ENCODE measurements at regions not wholly inside any gene's neighbourhood (a gene's known extent, or its start where the extent isn't known, plus 50 kb on each side); places are given as distances from the start of the nearest gene placed in this dataset.

- Histone ChIP-seq H3K4me3 (no peak overlapping the region), H3K9me3 (no peaks in the 10 kb centered on the region), H3K36me3 (no peaks in the 10 kb centered on the region), H3K27me3 (no peaks in the 10 kb centered on the region), H3K4me1 (no peaks in the 10 kb centered on the region), H3K27ac (no peak overlapping the region)
- TF ChIP-seq CTCF (IDR thresholded peaks at IDR 0.05) (no peak), POLR2A (IDR thresholded peaks at IDR 0.05) (no peak)
- intact Hi-C loops (cut with DNase I; ENCODE audit: low total_unique reads): no loop called here
- DNase-seq: no peak
Observed at GRCh38 chr9:7859701-7860334, 60.2 kb upstream of the DMAC1 start.

- no peak for TF ChIP-seq POLR2A (IDR thresholded peaks at IDR 0.05)
- no peak for TF ChIP-seq CTCF (IDR thresholded peaks at IDR 0.05)
- H3K27ac ChIP-seq: no peak overlapping the region
- H3K27me3 ChIP-seq: no peaks in the 10 kb centered on the region
- intact Hi-C loops (cut with DNase I; ENCODE audit: low total_unique reads): no loop called here
- no peaks in the 10 kb centered on the region for H3K4me1 ChIP-seq
- no peak for DNase-seq
- H3K36me3 ChIP-seq: no peaks in the 10 kb centered on the region
- H3K4me3 ChIP-seq: no peak overlapping the region
- no peaks in the 10 kb centered on the region for H3K9me3 ChIP-seq
Observed at GRCh38 chr9:7858166-7858565, 58.6 kb upstream of the DMAC1 start.

- Histone ChIP-seq H3K27me3 (no peaks in the 10 kb centered on the region), H3K4me1 (no peaks in the 10 kb centered on the region), H3K36me3 (no peaks in the 10 kb centered on the region), H3K4me3 (no peak overlapping the region), H3K27ac (no peak overlapping the region), H3K9me3 (no peaks in the 10 kb centered on the region)
- no peak for TF ChIP-seq POLR2A (IDR thresholded peaks at IDR 0.05)
- TF ChIP-seq CTCF (IDR thresholded peaks at IDR 0.05): no peak
- no peak for DNase-seq
- intact Hi-C loops (cut with DNase I; ENCODE audit: low total_unique reads): no loop called here
Observed at GRCh38 chr9:7854763-7855162, 55.2 kb upstream of the DMAC1 start.
